GM12878 (cell line): ENCODE measurements at regions not wholly inside any gene's neighbourhood (a gene's known extent, or its start where the extent isn't known, plus 50 kb on each side); places are given as distances from the start of the nearest gene placed in this dataset.

ENCODE experiments used
- ATAC-seq: fragments of 200-7000 bp; cut with Tn5 transposase; 3 replicates; pipeline ENCODE4 v1.9.1; 2020; ENCODE audit warnings: mild to moderate bottlenecking, moderate library complexity
- BruUV-seq: library from RNA; stranded (reverse); fragments of 400-500 nt; replicated peaks from 2 replicates; lab custom pipeline; 2021; lab: Mats Ljungman, UMichigan
- CTCF ChIA-PET: fragments of 300-600 bp; sonication (Branson Sonifier 250); formaldehyde crosslinking; extraction: SDS; loops from one replicate; lab custom pipeline; 2021; ENCODE audit warnings: inconsistent platforms; lab: Yijun Ruan, JAX
- POLR2A ChIA-PET: fragments of 350-600 bp; formaldehyde crosslinking; extraction: SDS; loops from one replicate; lab custom pipeline; 2021; ENCODE audit warnings: inconsistent platforms; lab: Charles Lee
- RAD21 ChIA-PET: fragments of 300-600 bp; sonication (Branson Sonifier 250); formaldehyde crosslinking; loops from one replicate; lab custom pipeline; 2023; ENCODE audit warnings: antibody characterized with exemption; ENCODE audit not compliant: unreplicated experiment; lab: Charles Lee
- SMC1A ChIA-PET: fragments of 300-600 bp; sonication (Branson Sonifier 250); formaldehyde crosslinking; loops from one replicate; lab custom pipeline; 2023; ENCODE audit not compliant: unreplicated experiment, uncharacterized antibody; lab: Charles Lee
- DNase-seq: peaks from one replicate; pipeline ENCODE4 v3.0.0-alpha.2; 2011; ENCODE audit warnings: low read depth, low spot score
- FAIRE-seq: peaks from 3 replicates; lab custom pipeline; 2011; peaks lifted over from hg19 to GRCh38; lab: Jason Lieb, UNC
- H2AFZ ChIP-seq: 2 replicates; pipeline ENCODE4 v1.6.0; 2011; ENCODE audit warnings: low read depth, low read length, control low read depth; ENCODE audit not compliant: control insufficient read depth
- H3K27ac ChIP-seq: 2 replicates; pipeline ENCODE4 v1.5.1; 2011; ENCODE audit warnings: control low read depth; ENCODE audit not compliant: control insufficient read depth, insufficient read depth
- H3K27me3 ChIP-seq, 2 experiments: replicated peaks in 1 of 2; 2 replicates each; pipeline versions ENCODE4 v1.6.0 to v1.6.1; 2011; ENCODE audit warnings: low read length in 1 of 2; ENCODE audit not compliant: control insufficient read depth in 2 of 2, insufficient read depth in 2 of 2
- H3K36me3 ChIP-seq, 2 experiments: 2 replicates each; pipeline ENCODE4 v1.5.1; 2011; ENCODE audit warnings: low read length in 1 of 2; ENCODE audit not compliant: control insufficient read depth in 2 of 2, insufficient read depth in 2 of 2
- H3K4me1 ChIP-seq: 2 replicates; pipeline ENCODE4 v1.6.1; 2011; ENCODE audit warnings: mild to moderate bottlenecking, low read length, moderate library complexity, mixed read lengths; ENCODE audit not compliant: control insufficient read depth, insufficient read depth
- H3K4me2 ChIP-seq: 2 replicates; pipeline ENCODE4 v1.6.0; 2011; ENCODE audit warnings: control low read depth; ENCODE audit not compliant: control insufficient read depth, insufficient read depth
- H3K4me3 ChIP-seq: fragments of 200-600 bp; sonication (generic); 2 replicates; pipeline ENCODE4 v1.5.1; 2016
- H3K79me2 ChIP-seq: 2 replicates; pipeline ENCODE4 v1.6.0; 2011; ENCODE audit warnings: low read length; ENCODE audit not compliant: control insufficient read depth, insufficient read depth
- H3K9ac ChIP-seq: 2 replicates; pipeline ENCODE4 v1.8.0; 2011; ENCODE audit warnings: low read length, control low read depth, mixed read lengths; ENCODE audit not compliant: control insufficient read depth, insufficient read depth
- H3K9me3 ChIP-seq: replicated peaks from 3 replicates; pipeline ENCODE4 v1.5.1; 2011; ENCODE audit warnings: mild to moderate bottlenecking, low read length; ENCODE audit not compliant: control insufficient read depth, insufficient read depth
- H4K20me1 ChIP-seq: 2 replicates; pipeline ENCODE4 v1.6.0; 2011; ENCODE audit not compliant: control insufficient read depth, insufficient read depth
- CBX3 ChIP-seq: fragments of 200-600 bp; sonication (generic); IDR thresholded peaks from 2 replicates; pipeline ENCODE4 v1.6.1; 2016; ENCODE audit warnings: low read depth, borderline replicate concordance
- FOXK2 ChIP-seq: fragments of 450-650 bp; IDR thresholded peaks from 2 replicates; pipeline ENCODE4 v1.6.1; 2017; ENCODE audit warnings: mild to moderate bottlenecking, moderate library complexity
- JUND ChIP-seq: IDR thresholded peaks from 2 replicates; pipeline ENCODE4 v1.6.1; 2012; ENCODE audit warnings: low read depth, mild to moderate bottlenecking, low read length, improper control_type of control experiment, moderate library complexity
- PML ChIP-seq: IDR thresholded peaks from 2 replicates; pipeline ENCODE4 v1.6.1; 2012; ENCODE audit warnings: low read length, inconsistent platforms
- WGBS: methylation state at CpG from one replicate; pipeline ENCODE4 v1.1.6; 2016; ENCODE audit warnings: low lambda C conversion rate; ENCODE audit not compliant: insufficient replicate concordance, insufficient coverage; ENCODE audit errors: missing lambda C conversion rate; 5-methylcytosine and 5-hydroxymethylcytosine counted together
- in situ Hi-C: fragments of 300-500 bp; cut with MboI; formaldehyde crosslinking; loops from 9 replicates; pipeline ENCODE4 v1.14.3; 2018; ENCODE audit warnings: mixed read lengths
- intact Hi-C: fragments of 100-400 bp; cut with micrococcal nuclease; formaldehyde crosslinking; loops from one replicate; pipeline ENCODE4 v1.14.2; 2022; ENCODE audit not compliant: unreplicated experiment
- TF ChIP-seq, protein P1 (sequence below): IDR thresholded peaks from 2 replicates; pipeline ENCODE4 v1.6.1; 2011; ENCODE audit warnings: low read depth, low read length, improper control_type of control experiment, borderline replicate concordance
- TF ChIP-seq, protein P2 (sequence below): IDR thresholded peaks from 2 replicates; pipeline ENCODE4 v1.6.1; 2012; ENCODE audit warnings: mild to moderate bottlenecking, low read depth, low read length
- TF ChIP-seq, protein P3 (sequence below): IDR thresholded peaks from 2 replicates; pipeline ENCODE4 v1.6.1; 2012; ENCODE audit warnings: low read length, inconsistent platforms
- TF ChIP-seq, protein P4 (sequence below): fragments of 450-650 bp; formaldehyde crosslinking; IDR thresholded peaks from 2 replicates; pipeline ENCODE4 v1.4.0; 2020; ENCODE audit warnings: mild to moderate bottlenecking, moderate library complexity

DNA sequence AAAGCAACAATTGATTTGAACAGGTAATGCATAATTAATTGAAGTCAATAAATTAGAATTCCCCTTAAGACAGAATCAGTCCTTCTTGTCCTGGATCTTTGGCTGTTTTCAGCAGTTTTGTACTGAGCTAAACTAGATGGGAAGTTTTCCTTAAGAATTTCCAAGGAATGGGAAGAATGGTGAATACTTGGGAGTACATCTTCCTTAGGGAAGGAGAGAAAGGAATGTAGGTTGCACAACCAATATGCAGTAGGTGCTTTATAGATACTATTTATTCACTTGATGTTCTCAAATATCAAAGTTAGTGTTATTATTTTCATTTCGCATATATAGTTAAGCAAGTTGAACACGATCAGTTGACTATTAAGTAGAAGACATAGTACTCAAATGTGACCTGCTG, 183.5 kb upstream of the MAP1B start:
- Histone ChIP-seq H3K79me2 (no peaks in the 10 kb centered on the region), H3K27me3 (no peaks in the 10 kb centered on the region), H2AFZ (no peak overlapping the region), H3K4me3 (no peak overlapping the region), H3K9me3 (no peaks in the 10 kb centered on the region), H3K36me3 (no peaks in the 10 kb centered on the region), H3K4me2 (no peak overlapping the region), H3K9ac (no peak overlapping the region), H4K20me1 (no peaks in the 10 kb centered on the region), H3K4me1 (no peaks in the 10 kb centered on the region), H3K27ac (no peak overlapping the region)
- ChIA-PET RAD21 (no interaction called here), POLR2A (no interaction called here), SMC1A (no interaction called here), CTCF (no interaction called here)
- WGBS, result 45% methylated on average over 2 of the region's 2 CpGs
- no TSS peak for BruUV-seq
- ATAC-seq (no peak), DNase-seq (no peak), FAIRE-seq (no peak)
- in situ Hi-C loops (no loop called here), intact Hi-C loops (no loop called here)
- TF ChIP-seq, protein P1, sequence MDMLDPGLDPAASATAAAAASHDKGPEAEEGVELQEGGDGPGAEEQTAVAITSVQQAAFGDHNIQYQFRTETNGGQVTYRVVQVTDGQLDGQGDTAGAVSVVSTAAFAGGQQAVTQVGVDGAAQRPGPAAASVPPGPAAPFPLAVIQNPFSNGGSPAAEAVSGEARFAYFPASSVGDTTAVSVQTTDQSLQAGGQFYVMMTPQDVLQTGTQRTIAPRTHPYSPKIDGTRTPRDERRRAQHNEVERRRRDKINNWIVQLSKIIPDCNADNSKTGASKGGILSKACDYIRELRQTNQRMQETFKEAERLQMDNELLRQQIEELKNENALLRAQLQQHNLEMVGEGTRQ, result no peak
- no peak for TF ChIP-seq FOXK2
- TF ChIP-seq, protein P2, sequence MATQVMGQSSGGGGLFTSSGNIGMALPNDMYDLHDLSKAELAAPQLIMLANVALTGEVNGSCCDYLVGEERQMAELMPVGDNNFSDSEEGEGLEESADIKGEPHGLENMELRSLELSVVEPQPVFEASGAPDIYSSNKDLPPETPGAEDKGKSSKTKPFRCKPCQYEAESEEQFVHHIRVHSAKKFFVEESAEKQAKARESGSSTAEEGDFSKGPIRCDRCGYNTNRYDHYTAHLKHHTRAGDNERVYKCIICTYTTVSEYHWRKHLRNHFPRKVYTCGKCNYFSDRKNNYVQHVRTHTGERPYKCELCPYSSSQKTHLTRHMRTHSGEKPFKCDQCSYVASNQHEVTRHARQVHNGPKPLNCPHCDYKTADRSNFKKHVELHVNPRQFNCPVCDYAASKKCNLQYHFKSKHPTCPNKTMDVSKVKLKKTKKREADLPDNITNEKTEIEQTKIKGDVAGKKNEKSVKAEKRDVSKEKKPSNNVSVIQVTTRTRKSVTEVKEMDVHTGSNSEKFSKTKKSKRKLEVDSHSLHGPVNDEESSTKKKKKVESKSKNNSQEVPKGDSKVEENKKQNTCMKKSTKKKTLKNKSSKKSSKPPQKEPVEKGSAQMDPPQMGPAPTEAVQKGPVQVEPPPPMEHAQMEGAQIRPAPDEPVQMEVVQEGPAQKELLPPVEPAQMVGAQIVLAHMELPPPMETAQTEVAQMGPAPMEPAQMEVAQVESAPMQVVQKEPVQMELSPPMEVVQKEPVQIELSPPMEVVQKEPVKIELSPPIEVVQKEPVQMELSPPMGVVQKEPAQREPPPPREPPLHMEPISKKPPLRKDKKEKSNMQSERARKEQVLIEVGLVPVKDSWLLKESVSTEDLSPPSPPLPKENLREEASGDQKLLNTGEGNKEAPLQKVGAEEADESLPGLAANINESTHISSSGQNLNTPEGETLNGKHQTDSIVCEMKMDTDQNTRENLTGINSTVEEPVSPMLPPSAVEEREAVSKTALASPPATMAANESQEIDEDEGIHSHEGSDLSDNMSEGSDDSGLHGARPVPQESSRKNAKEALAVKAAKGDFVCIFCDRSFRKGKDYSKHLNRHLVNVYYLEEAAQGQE, result no peak
- TF ChIP-seq, protein P3, sequence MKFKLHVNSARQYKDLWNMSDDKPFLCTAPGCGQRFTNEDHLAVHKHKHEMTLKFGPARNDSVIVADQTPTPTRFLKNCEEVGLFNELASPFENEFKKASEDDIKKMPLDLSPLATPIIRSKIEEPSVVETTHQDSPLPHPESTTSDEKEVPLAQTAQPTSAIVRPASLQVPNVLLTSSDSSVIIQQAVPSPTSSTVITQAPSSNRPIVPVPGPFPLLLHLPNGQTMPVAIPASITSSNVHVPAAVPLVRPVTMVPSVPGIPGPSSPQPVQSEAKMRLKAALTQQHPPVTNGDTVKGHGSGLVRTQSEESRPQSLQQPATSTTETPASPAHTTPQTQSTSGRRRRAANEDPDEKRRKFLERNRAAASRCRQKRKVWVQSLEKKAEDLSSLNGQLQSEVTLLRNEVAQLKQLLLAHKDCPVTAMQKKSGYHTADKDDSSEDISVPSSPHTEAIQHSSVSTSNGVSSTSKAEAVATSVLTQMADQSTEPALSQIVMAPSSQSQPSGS, result no peak
- TF ChIP-seq, protein P4, sequence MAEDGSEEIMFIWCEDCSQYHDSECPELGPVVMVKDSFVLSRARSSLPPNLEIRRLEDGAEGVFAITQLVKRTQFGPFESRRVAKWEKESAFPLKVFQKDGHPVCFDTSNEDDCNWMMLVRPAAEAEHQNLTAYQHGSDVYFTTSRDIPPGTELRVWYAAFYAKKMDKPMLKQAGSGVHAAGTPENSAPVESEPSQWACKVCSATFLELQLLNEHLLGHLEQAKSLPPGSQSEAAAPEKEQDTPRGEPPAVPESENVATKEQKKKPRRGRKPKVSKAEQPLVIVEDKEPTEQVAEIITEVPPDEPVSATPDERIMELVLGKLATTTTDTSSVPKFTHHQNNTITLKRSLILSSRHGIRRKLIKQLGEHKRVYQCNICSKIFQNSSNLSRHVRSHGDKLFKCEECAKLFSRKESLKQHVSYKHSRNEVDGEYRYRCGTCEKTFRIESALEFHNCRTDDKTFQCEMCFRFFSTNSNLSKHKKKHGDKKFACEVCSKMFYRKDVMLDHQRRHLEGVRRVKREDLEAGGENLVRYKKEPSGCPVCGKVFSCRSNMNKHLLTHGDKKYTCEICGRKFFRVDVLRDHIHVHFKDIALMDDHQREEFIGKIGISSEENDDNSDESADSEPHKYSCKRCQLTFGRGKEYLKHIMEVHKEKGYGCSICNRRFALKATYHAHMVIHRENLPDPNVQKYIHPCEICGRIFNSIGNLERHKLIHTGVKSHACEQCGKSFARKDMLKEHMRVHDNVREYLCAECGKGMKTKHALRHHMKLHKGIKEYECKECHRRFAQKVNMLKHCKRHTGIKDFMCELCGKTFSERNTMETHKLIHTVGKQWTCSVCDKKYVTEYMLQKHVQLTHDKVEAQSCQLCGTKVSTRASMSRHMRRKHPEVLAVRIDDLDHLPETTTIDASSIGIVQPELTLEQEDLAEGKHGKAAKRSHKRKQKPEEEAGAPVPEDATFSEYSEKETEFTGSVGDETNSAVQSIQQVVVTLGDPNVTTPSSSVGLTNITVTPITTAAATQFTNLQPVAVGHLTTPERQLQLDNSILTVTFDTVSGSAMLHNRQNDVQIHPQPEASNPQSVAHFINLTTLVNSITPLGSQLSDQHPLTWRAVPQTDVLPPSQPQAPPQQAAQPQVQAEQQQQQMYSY (CRISPR knock-in tag), result no peak
- TF ChIP-seq JUND, result no peak
- TF ChIP-seq CBX3, result no peak
- no peak for TF ChIP-seq PML
